ENCODE measurements at regions not wholly inside any gene's neighbourhood (a gene's known extent, or its start where the extent isn't known, plus 50 kb on each side); places are given as distances from the start of the nearest gene placed in this dataset.

DNA sequence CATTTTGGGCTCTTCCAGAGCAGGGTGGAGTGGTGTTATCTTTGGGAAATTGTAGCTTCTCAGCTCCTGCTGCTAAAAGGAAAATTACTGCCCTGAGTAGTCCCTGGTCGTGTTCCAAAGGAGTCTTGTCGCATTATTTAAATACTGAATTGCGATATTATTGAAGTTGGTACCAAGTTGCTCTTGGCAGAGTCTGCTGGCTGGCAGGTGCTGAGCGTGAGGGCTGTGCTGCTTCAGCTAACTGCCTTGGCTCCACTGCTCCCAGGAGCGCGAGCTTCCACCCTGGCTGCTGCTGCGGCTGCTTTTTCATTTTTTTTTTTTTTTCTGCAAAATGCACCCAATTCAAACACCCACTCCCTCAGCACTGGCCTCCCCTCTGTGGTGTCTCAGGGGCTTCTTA is 289.8 kb downstream of the MAF start:
- Mint-ChIP-seq H3K36me3 (ENCODE audit: low read depth) (no peaks in the 10 kb centered on the region), H3K4me3 (no peak overlapping the region), H3K27me3 (ENCODE audit: low read depth) (peaks cover 11% of the 10 kb centered on the region), H3K27ac (no peak overlapping the region), H3K9me3 (no peaks in the 10 kb centered on the region), H3K4me1 (ENCODE audit: low read depth) (peaks cover 9% of the 10 kb centered on the region)
- DNase-seq, result no peak
- intact Hi-C loops (cut with micrococcal nuclease), result no loop called here
- CTCF ChIA-PET, result interaction anchor here (0.7 kb wide), 1 partner anchor 295 kb away, joined by 3 read pairs; no protein-coding TSS in a partner anchor

DNA sequence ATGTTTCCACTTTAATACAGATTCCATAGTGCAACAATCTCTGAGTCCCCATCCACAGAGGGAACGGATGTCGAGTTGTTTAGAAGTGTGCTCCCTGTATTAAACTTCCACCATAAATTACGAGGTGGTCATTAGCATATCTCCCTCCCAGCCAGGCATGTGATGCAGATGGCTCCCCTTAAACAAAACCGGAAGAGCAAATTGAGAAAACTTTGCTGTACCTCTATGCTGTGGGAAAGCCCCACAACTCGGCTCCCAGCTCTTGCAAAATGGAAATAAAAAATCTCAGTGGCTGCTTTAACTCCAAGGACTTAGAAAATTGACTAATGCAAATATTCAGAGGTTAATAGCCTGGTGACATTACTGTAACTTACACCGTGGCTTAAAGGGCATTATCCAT is 290.9 kb downstream of the MAF start:
- CTCF ChIA-PET, result no interaction called here
- no peak overlapping the region for H3K4me3 Mint-ChIP-seq
- H3K4me1 Mint-ChIP-seq (ENCODE audit: low read depth), result peaks cover 8% of the 10 kb centered on the region
- intact Hi-C loops (cut with micrococcal nuclease), result no loop called here
- no peaks in the 10 kb centered on the region for H3K9me3 Mint-ChIP-seq
- no peak overlapping the region for H3K27ac Mint-ChIP-seq
- no peaks in the 10 kb centered on the region for H3K36me3 Mint-ChIP-seq (ENCODE audit: low read depth)
- no peak for DNase-seq
- H3K27me3 Mint-ChIP-seq (ENCODE audit: low read depth), result peaks cover 14% of the 10 kb centered on the region

- H3K4me3 Mint-ChIP-seq, result no peak overlapping the region
- no peaks in the 10 kb centered on the region for H3K9me3 Mint-ChIP-seq
- H3K4me1 Mint-ChIP-seq (ENCODE audit: low read depth), result peaks cover 8% of the 10 kb centered on the region
- intact Hi-C loops (cut with micrococcal nuclease), result no loop called here
- no peaks in the 10 kb centered on the region for H3K36me3 Mint-ChIP-seq (ENCODE audit: low read depth)
- H3K27ac Mint-ChIP-seq, result no peak overlapping the region
- CTCF ChIA-PET, result interaction anchor here (0.8 kb wide), 1 partner anchor 23 kb away, joined by 3 read pairs; no protein-coding TSS in a partner anchor
- peaks cover 16% of the 10 kb centered on the region for H3K27me3 Mint-ChIP-seq (ENCODE audit: low read depth)
- no peak for DNase-seq
Observed at GRCh38 chr16:79307214-79307613, 293.3 kb downstream of the MAF start.

- Mint-ChIP-seq H3K27me3 (ENCODE audit: low read depth) (peaks cover 12% of the 10 kb centered on the region), H3K9me3 (no peaks in the 10 kb centered on the region), H3K36me3 (ENCODE audit: low read depth) (no peaks in the 10 kb centered on the region), H3K4me3 (no peak overlapping the region), H3K27ac (no peak overlapping the region), H3K4me1 (ENCODE audit: low read depth) (peaks cover 6% of the 10 kb centered on the region)
- intact Hi-C loops (cut with micrococcal nuclease), result no loop called here
- DNase-seq, result no peak
- CTCF ChIA-PET, result no interaction called here
Observed at GRCh38 chr16:79305074-79305473, 295.5 kb downstream of the MAF start.

DNA sequence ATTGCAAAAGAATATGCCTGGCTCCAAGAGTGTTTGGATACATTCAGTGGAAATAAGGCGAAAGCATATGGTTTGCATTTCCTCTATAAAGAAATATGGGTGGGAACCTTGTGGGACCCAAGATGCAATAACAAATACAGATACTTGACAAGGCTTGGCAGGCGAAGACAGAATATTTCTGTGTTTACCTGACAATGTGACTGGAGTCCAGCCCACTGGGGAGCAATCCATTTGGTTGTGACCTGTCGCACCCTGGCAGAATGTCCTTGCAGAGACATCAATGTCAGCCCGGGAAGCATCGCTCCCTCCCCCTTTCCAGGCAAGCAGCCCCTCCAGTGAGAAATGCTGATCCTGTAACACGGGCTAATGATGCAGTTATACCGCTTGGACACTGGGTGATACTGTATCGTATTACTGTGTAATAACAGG is 296.6 kb downstream of the MAF start:
- intact Hi-C loops (cut with micrococcal nuclease), result no loop called here
- peaks cover 8% of the 10 kb centered on the region for H3K27me3 Mint-ChIP-seq (ENCODE audit: low read depth)

DNA sequence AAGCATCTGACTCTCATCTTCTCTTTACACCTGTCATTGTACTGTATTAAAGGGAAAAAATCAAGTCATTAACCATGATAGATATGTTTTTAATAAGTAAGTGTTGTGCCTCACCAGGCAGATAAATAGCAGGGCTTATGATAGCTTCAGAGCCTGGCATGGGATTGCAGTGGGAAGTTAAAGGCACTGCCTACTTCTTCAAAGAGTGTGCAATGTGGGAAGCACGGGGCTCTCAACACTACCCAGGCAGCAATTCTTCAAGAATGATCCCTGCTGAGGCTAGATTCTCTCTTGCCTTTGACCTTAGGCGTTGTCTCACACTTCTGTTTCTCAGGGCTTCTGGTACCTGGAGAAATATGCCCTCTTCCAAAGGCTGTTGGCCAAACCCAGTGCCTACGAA is 297.3 kb downstream of the MAF start:
- no peaks in the 10 kb centered on the region for H3K4me1 Mint-ChIP-seq (ENCODE audit: low read depth)
- intact Hi-C loops (cut with micrococcal nuclease), result no loop called here
- no peak overlapping the region for H3K27ac Mint-ChIP-seq
- no peak for DNase-seq
- no peak overlapping the region for H3K4me3 Mint-ChIP-seq
- H3K27me3 Mint-ChIP-seq (ENCODE audit: low read depth), result peaks cover 8% of the 10 kb centered on the region
- H3K36me3 Mint-ChIP-seq (ENCODE audit: low read depth), result no peaks in the 10 kb centered on the region
- CTCF ChIA-PET, result no interaction called here
- H3K9me3 Mint-ChIP-seq, result no peaks in the 10 kb centered on the region

More for the DNA sequence above, 296.6 kb downstream of the MAF start:
- Mint-ChIP-seq H3K9me3 (no peaks in the 10 kb centered on the region), H3K27ac (no peak overlapping the region), H3K4me3 (no peak overlapping the region), H3K36me3 (ENCODE audit: low read depth) (no peaks in the 10 kb centered on the region), H3K4me1 (ENCODE audit: low read depth) (no peaks in the 10 kb centered on the region)
- CTCF ChIA-PET, result no interaction called here
- DNase-seq, result no peak

DNA sequence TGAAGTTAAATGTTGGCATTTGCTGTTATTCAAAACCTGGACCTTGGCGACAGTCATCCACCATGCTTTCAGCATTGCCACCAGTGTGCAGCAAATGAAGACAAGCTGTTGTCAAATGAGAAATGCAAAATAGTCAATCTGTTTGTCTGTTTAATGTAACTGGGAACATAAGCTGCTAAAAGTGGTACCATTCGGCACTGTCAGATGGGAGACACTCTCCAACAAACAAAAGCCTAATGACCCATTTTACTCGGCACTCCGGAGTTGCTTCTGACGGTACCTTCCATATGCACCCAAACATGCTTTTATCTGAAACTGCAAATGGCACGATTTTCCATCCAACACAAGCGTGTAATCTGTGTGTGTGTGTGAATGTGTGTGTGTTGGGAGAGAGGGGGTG is 297.8 kb downstream of the MAF start:
- intact Hi-C loops (cut with micrococcal nuclease), result no loop called here
- Mint-ChIP-seq H3K27ac (no peak overlapping the region), H3K4me3 (no peak overlapping the region), H3K4me1 (ENCODE audit: low read depth) (no peaks in the 10 kb centered on the region), H3K36me3 (ENCODE audit: low read depth) (no peaks in the 10 kb centered on the region), H3K27me3 (ENCODE audit: low read depth) (peaks cover 8% of the 10 kb centered on the region), H3K9me3 (no peaks in the 10 kb centered on the region)
- CTCF ChIA-PET, result no interaction called here
- no peak for DNase-seq

DNA sequence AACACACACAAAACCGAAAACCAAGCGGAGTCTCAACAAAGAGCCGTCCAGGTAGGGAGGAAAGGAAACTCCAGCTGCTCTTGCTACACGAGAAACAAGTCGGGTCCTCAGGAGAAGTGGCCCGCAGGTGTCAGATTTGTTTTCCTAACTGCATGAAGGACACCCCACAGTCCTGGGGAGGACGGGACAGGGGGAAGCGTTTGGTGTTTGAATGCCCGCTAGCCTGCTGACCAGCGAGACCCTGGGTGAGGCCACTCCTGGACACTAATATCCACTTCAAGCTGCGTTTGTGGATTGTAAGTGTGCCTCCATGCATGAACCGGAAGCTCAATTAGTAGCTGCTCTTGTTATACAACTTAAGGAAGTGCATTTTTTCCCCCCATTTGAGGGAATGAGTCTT is 299.5 kb downstream of the MAF start:
- DNase-seq, result no peak
- Mint-ChIP-seq H3K4me1 (ENCODE audit: low read depth) (peaks cover 7% of the 10 kb centered on the region), H3K36me3 (ENCODE audit: low read depth) (no peaks in the 10 kb centered on the region), H3K4me3 (no peak overlapping the region), H3K27me3 (ENCODE audit: low read depth) (peaks cover 8% of the 10 kb centered on the region), H3K9me3 (no peaks in the 10 kb centered on the region), H3K27ac (no peak overlapping the region)
- intact Hi-C loops (cut with micrococcal nuclease), result no loop called here
- CTCF ChIA-PET, result no interaction called here

DNA sequence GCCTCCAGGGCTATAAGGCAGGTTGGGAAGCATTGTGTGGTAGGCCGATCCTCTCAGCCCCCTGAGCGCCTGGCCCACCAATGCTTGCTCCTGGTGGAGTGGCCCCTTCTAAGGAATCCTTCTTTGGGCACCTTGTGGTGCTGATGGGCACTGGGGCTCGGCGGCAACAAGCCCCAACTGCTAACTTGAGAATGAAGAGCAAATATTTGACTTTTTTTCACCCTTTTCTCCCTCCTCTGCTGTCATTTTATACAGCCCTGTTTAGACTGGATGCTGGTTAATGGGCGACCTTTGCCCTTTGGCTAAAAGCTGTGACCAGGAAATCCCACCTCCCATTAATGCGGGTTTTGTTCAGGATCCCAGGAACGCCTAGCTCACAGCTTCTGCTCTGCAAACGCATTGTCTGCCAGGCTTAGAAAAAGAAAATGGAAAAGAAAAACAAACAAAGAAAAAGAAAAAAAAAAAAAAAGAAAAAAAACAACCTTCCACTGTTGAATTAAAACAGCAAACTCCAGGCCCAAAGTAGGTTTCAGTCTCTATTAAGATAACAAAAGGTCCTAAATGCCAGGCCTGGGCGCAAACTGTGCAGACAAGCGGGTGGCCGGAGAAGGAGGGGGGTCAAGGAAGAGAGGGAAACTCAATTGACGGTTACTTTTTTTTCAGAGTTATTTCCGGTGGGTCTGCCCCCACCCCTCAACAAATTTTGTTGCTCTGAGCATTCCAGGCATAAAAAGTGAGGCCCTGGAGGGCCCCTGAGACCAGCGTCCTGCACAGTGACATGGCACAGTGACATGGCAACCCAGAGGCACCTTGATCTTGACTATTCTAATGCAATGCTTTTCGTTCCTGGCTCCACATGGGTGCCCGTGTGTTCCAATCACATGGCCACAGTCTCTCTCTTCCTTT is 301.4 kb downstream of the MAF start:
- Mint-ChIP-seq H3K27me3 (ENCODE audit: low read depth) (peaks cover 5% of the 10 kb centered on the region), H3K4me3 (no peak overlapping the region), H3K4me1 (ENCODE audit: low read depth) (peaks cover 7% of the 10 kb centered on the region), H3K36me3 (ENCODE audit: low read depth) (no peaks in the 10 kb centered on the region), H3K9me3 (no peaks in the 10 kb centered on the region), H3K27ac (no peak overlapping the region)
- CTCF ChIA-PET, result interaction anchor here (0.9 kb wide), 1 partner anchor 37 kb away, joined by 3 read pairs; no protein-coding TSS in a partner anchor
- intact Hi-C loops (cut with micrococcal nuclease), result no loop called here
- DNase-seq, result no peak

DNA sequence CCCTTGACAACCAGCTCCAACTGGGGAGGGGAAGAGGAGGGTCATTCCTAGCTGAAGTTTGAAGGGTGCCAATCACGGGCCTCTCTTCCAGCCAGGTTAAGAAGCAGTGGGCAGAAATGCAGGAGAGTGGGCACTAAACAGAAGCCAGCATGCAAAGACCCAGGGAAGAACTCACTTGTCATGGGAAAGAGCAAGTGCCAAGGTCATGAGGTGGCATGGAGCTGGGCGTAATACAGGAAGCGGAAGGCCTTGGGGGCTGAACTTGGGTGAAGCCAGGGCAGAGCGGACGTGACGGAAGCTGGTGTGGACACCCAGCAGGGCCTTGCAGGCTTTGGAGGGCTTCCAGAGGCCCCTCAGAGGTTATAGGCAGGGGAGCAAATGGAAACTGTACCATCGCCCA is 302.1 kb downstream of the MAF start:
- no peak for DNase-seq
- Mint-ChIP-seq H3K9me3 (no peaks in the 10 kb centered on the region), H3K4me1 (ENCODE audit: low read depth) (peaks cover 7% of the 10 kb centered on the region), H3K36me3 (ENCODE audit: low read depth) (no peaks in the 10 kb centered on the region), H3K27me3 (ENCODE audit: low read depth) (peaks cover 5% of the 10 kb centered on the region), H3K27ac (no peak overlapping the region), H3K4me3 (no peak overlapping the region)
- intact Hi-C loops (cut with micrococcal nuclease), result no loop called here
- CTCF ChIA-PET, result interaction anchor here (0.6 to 0.9 kb wide), 2 partner anchors 36 to 300 kb away, joined by 3 read pairs; no protein-coding TSS in a partner anchor

- CTCF ChIA-PET, result interaction anchor here (0.6 to 0.9 kb wide), 2 partner anchors 36 to 301 kb away, joined by 3 read pairs; no protein-coding TSS in a partner anchor
- intact Hi-C loops (cut with micrococcal nuclease), result no loop called here
- no peak overlapping the region for H3K27ac Mint-ChIP-seq
- peaks cover 2% of the 10 kb centered on the region for H3K27me3 Mint-ChIP-seq (ENCODE audit: low read depth)
- H3K4me3 Mint-ChIP-seq, result no peak overlapping the region
- no peaks in the 10 kb centered on the region for H3K9me3 Mint-ChIP-seq
- peaks cover 7% of the 10 kb centered on the region for H3K4me1 Mint-ChIP-seq (ENCODE audit: low read depth)
- DNase-seq, result no peak
- H3K36me3 Mint-ChIP-seq (ENCODE audit: low read depth), result no peaks in the 10 kb centered on the region
Observed at GRCh38 chr16:79297805-79298204, 302.7 kb downstream of the MAF start.

GRCh38 chr16:79297296-79297695 is 303.2 kb downstream of the MAF start:
- intact Hi-C loops (cut with micrococcal nuclease), result no loop called here
- Mint-ChIP-seq H3K4me1 (ENCODE audit: low read depth) (peaks cover 7% of the 10 kb centered on the region), H3K9me3 (no peaks in the 10 kb centered on the region), H3K4me3 (no peak overlapping the region), H3K36me3 (ENCODE audit: low read depth) (no peaks in the 10 kb centered on the region), H3K27ac (no peak overlapping the region), H3K27me3 (ENCODE audit: low read depth) (no peaks in the 10 kb centered on the region)
- DNase-seq, result no peak
- CTCF ChIA-PET, result no interaction called here

DNA sequence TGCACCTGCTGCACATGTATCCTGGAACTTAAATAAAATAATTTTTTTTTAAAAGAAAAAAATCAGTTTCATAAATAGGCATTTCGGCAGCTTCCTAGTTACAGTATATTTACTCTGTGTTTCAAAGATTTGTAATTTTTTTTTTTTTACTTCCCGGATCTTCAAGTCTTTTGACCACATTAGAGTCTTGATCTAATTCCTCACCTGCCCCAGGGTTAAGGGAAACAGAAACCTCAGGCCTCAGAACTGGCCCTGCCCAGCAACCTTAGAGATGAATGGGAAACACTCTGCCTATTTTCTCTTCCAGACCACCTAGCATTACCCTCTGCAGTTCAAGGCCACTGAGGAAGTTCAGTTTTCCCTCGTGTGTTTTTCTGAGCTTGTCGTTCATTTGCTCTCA is 304.0 kb downstream of the MAF start:
- H3K9me3 Mint-ChIP-seq, result no peaks in the 10 kb centered on the region
- H3K4me3 Mint-ChIP-seq, result no peak overlapping the region
- no peak for DNase-seq
- peaks cover 7% of the 10 kb centered on the region for H3K4me1 Mint-ChIP-seq (ENCODE audit: low read depth)
- no peaks in the 10 kb centered on the region for H3K36me3 Mint-ChIP-seq (ENCODE audit: low read depth)
- H3K27me3 Mint-ChIP-seq (ENCODE audit: low read depth), result no peaks in the 10 kb centered on the region
- intact Hi-C loops (cut with micrococcal nuclease), result no loop called here
- H3K27ac Mint-ChIP-seq, result no peak overlapping the region
- CTCF ChIA-PET, result no interaction called here

All from activated naive CD4-positive, alpha-beta T cell treated with anti-CD3 and anti-CD28 coated beads for 36 hours (primary cell).